Cardiac fibroblast (primary cell): ENCODE measurements at regions not wholly inside any gene's neighbourhood (a gene's known extent, or its start where the extent isn't known, plus 50 kb on each side); places are given as distances from the start of the nearest gene placed in this dataset.
"Not testable (repeated sequence)": the region's sequence is repeated elsewhere in the genome, so short reads cannot be mapped to it uniquely, and the experiment has no call there.

Experiments
- DNase-seq, 2 donors: peaks; one replicate each; pipeline versions ENCODE4 v3.0.0 to v3.0.0-alpha.2; 2010; ENCODE audit warnings: low read depth in 2 of 2
- H3K4me3 ChIP-seq, 2 donors: replicated peaks in 1 of 2; 1 replicate in 1 of 2; 2 replicates in 1 of 2; pipeline ENCODE4 v1.5.1; 2011; ENCODE audit warnings: low read depth in 2 of 2, low read length in 2 of 2, mild to moderate bottlenecking in 2 of 2, moderate library complexity in 1 of 2
- CTCF ChIP-seq: IDR thresholded peaks from one replicate; pipeline ENCODE4 v1.5.1; 2011; ENCODE audit warnings: low read depth, mild to moderate bottlenecking, low read length, inconsistent platforms

GRCh38 chr17:21613071-21613429, 79.3 kb upstream of the KCNJ18 start:
- H3K4me3 ChIP-seq = no peak overlapping the region
- DNase-seq = no peak
- TF ChIP-seq CTCF = no peak

DNA sequence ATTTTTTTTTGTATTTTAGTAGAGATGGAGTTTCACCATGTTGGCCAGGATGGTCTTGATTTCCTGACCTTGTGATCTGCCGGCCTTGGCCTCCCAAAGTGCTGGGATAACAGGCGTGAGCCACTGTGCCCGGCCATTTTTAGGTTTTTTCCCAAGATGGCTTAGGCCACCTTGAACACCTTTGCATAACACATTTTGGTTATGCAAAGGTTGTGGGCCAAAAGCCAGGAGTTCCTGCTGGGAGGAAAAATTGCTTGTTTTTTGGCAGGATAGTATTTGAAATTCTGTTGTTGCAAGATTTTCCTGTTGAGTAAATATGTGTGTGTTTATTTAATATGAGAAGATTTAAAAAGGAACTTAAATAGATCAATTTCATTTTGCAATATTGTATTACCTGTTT, 65.3 kb upstream of the KCNJ18 start:
- H3K4me3 ChIP-seq, DNase-seq: not testable (repeated sequence)
